Omental fat pad (tissue), 3 donors: ENCODE measurements at regions not wholly inside any gene's neighbourhood (a gene's known extent, or its start where the extent isn't known, plus 50 kb on each side); places are given as distances from the start of the nearest gene placed in this dataset.

Experiments used
- ATAC-seq: fragments of 150-250 bp; one replicate; pipeline ENCODE4 v1.9.1; 2016; ENCODE audit warnings: mild to moderate bottlenecking, moderate library complexity; ENCODE audit not compliant: low FRiP score
- DNase-seq: peaks from one replicate; pipeline ENCODE4 v3.0.0-alpha.2; 2019; ENCODE audit warnings: low spot score
- CTCF ChIP-seq, 3 donors: fragments of 450-650 bp; IDR thresholded peaks; one replicate each; pipeline ENCODE4 v1.5.1; 2016 to 2017; ENCODE audit warnings: antibody characterized with exemption in 3 of 3, mild to moderate bottlenecking in 3 of 3, moderate library complexity in 2 of 3

DNA sequence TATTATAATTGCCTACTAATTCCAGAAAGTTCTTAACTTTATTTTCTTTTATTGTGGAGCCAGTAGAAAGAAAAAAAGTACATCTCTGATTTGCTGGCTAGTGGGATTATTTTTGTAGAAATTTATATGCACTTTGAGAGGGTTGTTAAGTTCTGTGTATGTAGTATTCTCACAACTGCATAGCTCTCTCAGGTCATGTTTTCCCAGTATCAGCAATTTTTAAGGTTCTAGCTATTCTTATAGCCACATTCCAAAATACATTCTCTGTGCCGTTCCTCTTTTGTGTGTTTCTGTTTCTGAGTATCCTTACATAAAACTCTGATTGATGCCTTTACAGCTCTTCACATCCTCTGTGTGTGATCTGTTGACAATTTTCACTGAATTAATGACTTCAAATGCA lies 199.3 kb upstream of the KYNU start:
- no peak for ATAC-seq
- TF ChIP-seq CTCF (IDR thresholded peaks at IDR 0.05) = no peak
- no peak for DNase-seq

DNA sequence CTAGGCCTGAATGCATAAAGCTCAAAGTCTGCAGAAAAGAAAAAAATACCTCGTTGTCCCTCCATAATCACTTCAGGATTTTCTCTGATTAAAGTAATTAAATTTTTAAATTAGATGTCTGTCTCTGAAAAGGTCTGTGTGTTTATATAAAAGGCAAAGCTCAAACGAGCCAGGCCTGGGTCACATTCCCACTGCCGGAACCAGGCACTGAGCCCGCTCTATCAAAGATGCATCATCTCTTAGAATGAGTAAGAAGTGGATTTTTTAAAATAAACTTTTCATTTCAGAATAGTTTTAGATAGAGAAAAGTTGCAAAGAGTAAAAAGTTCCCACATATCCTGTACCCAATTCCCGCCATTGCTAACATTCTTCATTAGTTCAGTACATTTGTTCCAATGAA lies 202.1 kb upstream of the KYNU start:
- TF ChIP-seq CTCF (IDR thresholded peaks at IDR 0.05) = no peak
- ATAC-seq = no peak

GRCh38 chr2:142673836-142674235 lies 203.6 kb upstream of the KYNU start:
- DNase-seq (no peak), ATAC-seq (no peak)
- no peak for TF ChIP-seq CTCF (IDR thresholded peaks at IDR 0.05)

More for the DNA sequence above, 202.1 kb upstream of the KYNU start:
- DNase-seq = no peak

GRCh38 chr2:142672698-142673097 lies 204.8 kb upstream of the KYNU start:
- ATAC-seq (no peak), DNase-seq (no peak)
- TF ChIP-seq CTCF (IDR thresholded peaks at IDR 0.05) = no peak

- no peak for ATAC-seq
- DNase-seq = no peak
- no peak for TF ChIP-seq CTCF (IDR thresholded peaks at IDR 0.05)
Observed at GRCh38 chr2:142670362-142670761, 207.1 kb upstream of the KYNU start.

DNA sequence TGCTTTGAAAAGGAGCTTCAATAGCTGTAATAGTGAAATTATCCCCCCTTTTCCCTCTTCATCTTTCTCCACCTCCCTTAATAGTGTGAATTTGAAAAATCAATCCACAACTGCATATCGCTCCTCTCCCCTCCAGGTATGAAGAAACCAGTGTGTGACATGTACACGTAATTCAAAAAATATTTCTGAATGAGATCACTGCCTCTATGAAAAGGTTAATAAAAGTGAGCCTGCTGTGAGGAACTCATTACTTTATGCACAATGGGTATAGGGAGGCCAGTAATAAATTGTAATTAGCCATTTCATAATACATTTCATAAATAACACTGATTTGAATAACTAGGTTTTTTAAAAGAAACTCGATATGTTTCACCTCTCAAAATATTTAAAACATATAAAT lies 209.0 kb upstream of the KYNU start:
- ATAC-seq (no peak), DNase-seq (no peak)
- TF ChIP-seq CTCF (IDR thresholded peaks at IDR 0.05) = no peak

DNA sequence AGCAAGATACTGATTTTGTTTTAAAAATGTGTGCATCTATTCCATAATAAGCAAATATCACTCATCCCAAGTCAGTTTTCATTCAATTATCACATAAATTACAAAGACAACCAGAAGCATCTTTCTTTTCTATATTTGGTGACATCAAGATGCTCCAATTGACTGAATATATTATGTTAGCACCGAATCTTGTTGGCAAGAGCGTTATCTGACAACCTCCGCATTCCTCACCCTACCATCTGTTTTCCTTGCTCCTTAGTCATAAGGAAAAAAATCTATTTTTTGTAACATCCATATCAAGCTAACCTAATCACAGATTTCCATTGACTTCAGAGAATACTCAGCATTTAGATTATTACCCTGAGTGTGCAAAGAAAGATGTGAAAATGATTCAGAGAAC lies 212.2 kb upstream of the KYNU start:
- ATAC-seq (no peak), DNase-seq (no peak)
- no peak for TF ChIP-seq CTCF (IDR thresholded peaks at IDR 0.05)
